NCI-H2107 treated with DMSO at 0.1 percent for 48 hours (cell line): ENCODE measurements at regions not wholly inside any gene's neighbourhood (a gene's known extent, or its start where the extent isn't known, plus 50 kb on each side); places are given as distances from the start of the nearest gene placed in this dataset.

Source experiments
- DNase-seq: peaks from one replicate; lab custom pipeline; 2025; ENCODE audit not compliant: unreplicated experiment; lab: John Stamatoyannopoulos, UW

DNA sequence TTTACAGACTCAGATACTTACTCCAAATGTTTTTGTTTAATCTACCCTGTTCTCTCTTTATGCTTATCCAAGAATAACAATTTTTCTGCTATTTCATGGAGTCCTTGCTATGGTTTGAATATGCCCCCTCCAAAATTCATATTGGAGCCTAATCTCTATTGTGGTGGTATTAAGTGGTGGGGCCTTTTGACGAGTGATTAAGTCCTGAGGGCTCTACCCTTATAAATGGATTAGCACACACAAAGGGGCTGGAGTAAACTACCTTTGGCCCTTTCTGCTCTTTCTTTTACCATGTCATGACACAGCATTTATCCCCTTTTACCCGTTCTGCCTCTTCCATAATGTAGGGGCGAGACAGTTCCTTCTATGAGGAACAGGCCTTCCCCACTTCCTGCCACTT lies 285.5 kb downstream of the GASK1B start:
- no peak for DNase-seq

DNA sequence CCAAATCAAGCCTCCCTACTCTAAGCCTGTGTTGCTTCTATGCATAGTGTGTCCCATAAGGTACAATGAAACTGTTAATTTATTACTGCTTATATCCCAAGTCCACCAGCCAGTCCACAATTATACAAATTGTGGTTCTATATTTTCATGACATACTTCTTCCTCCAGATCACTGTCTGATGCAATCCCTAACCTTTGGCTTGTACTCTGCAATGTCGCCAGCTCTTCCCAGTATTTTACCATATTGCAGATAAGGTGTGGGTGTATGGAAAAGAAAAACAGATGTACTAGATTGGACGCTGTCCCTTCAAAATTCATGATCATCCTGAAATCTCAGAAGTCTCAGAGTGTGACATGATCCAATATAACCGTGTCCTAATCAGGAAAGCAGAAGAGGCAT lies 286.2 kb downstream of the GASK1B start:
- no peak for DNase-seq

DNA sequence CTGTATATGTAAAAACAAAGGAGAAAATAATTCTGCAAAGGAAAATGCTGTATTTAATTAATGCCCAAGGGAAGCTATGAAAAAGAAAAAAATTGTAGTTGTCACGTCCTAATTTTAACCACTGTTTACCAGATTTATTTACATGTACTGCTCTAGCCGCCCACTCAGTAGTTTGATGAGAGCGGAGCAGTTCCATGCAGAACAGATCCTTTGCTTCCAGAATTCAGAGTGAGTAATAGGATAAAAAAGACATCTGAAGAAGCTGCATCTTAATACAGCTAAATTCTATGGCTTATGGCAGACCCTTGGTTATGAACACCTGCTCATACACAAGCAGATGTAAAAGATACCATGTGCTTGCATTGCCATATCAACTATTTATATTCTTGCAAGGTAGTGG lies 287.0 kb downstream of the GASK1B start:
- no peak for DNase-seq

DNA sequence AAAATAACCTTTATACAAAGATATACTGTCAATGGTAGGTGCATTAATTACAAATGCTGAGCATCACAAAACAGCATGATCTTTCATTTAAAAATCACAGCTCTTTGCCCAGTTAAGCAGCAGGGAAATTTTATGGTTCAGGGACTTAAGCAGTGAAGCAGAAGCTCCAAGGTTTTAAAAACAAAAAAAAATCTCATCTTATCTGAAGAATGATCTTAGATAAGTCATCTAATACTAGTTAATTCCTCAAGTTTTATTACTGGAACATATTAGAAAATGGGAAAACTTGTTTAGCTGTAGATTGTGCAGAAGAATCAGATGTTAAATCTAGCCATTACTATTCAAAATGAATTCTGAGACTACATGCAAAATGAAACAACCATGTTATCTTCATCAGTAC lies 289.9 kb downstream of the GASK1B start:
- DNase-seq, result no peak

DNA sequence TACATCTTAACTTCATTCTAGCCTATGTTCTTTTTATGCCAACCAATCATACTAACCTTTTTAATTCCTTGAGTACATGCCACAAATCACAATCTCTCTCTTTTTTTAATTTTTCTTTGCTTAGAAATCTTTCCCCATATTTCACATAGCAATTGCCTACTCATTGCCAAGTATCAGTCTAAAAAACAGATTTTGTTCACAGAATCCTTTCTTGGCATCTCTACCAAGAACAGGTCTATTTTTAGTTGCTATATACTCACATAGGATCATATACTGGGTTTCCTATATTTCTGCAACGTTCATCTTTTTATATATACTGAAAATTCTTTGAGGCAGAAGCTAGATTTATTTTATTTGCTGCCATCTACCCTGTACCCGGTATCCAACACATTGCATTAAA lies 292.1 kb downstream of the GASK1B start:
- DNase-seq, result no peak

DNA sequence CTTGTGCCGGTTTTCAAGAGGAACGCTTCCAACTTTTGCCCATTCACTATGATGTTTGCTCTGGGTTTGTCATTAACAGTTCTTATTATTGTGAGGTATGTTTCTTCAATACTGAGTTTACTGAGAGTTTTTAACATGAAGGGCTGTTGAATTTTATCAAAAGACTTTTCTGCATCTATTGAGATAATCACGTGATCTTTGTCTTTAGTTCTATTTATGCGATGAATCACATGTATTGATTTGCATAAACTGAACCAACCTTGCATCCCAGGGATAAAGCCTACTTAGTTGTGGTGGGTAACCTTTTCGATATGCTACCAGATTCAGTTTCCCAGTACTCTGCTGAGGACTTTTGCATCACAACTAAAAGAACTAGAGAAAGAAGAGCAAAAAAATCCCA lies 318.0 kb downstream of the GASK1B start:
- no peak for DNase-seq

DNA sequence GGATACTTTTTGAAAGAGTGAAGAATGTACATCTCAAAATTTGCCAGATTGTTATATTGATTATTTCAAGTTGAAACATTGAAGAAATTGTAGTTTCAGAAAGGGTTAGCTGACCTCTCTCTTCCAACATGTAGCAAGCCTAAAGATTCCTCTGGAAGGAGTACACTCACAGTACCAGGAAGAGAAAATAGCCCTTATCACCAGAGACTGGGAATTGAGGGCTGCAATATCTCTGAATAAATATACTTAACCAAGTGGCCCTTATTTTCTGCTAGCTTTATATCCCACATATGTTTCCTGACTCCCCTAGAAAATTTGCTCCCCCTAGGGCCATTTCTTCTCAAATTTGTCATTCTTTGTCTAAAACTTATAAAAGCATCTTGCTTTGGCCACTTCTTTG lies 332.2 kb downstream of the GASK1B start:
- DNase-seq, result no peak

DNA sequence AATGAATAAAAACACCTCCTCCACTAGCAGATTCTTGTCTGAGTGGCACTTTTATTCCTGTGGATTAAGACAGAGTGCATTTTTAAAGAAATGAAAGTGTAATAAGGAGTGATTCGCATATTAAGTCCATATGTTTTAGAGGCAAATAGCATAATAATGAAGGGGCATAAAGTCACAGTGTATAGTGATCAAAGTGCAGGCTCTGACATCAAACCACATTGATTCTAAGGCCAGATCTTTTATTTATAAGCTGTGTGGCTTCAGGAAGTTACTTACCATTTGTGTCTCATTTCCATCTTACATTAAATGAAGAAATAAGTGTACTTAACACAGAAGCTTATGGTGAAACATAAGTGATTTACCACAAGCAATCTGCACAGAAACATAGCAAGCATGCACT lies 332.8 kb downstream of the GASK1B start:
- DNase-seq, result no peak

DNA sequence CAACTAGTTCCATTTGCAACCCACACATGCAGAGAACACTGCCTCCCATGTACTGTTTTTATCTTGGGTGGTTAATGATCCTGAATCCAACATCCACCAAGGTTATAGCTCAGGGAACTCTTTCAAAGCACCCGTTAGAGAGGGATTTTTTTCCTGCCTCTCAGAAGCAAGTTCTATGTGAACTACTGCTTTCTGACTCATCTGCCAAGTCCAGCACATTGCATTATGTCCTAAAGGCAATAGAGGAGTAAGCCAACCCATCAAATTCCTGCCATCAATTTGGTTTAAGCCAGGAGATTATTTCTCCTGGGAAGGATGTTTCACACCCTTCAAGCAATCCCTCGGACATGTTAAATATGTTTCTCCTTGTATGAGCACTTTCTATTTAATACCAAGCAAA lies 334.5 kb downstream of the GASK1B start:
- no peak for DNase-seq

DNA sequence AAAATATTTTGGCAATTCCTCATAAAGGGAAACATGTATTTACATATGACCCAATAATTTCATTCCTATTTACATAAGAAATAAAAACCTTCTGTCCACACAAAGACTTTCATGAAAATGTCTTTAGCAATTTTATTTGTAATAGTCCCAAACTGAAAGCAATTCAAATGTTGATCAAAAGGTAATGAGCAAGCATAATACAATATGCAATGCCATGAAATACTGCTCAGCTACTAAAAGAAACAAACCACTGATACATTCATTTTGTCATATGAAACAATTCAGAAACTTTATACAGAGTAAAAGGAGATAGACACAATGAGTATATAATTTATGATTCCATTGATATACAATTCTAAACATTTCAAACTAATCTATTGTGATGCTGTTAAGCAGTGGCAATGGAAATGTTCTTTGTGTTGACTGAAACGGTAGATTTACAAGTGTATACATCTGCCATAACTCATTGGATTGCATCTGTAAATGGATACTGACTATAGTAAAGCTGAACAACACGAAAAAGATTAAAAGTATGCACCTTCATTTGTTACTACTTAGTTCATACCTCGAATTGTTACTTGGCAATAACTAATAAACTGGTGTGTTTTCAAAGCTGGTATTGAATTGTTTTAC lies 335.6 kb downstream of the GASK1B start:
- no peak for DNase-seq

DNA sequence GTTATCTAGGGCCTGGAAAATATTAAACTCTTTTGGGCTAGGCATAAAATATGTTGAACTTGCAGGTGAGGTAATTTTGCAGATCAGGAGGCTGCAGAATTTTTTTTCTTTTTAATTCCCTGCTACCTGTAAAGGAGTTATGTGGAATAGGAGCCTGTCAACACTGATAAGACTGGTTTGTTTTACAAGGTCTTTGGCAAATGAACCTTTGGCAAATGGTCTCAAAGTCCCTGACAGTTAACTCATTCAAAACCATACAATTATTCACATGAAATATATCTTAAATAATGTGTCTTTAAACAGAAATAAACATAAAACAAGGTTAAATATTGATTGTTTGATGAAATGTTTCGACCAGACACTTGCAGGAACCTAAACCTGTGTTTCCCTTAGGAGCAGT lies 340.2 kb downstream of the GASK1B start:
- no peak for DNase-seq

DNA sequence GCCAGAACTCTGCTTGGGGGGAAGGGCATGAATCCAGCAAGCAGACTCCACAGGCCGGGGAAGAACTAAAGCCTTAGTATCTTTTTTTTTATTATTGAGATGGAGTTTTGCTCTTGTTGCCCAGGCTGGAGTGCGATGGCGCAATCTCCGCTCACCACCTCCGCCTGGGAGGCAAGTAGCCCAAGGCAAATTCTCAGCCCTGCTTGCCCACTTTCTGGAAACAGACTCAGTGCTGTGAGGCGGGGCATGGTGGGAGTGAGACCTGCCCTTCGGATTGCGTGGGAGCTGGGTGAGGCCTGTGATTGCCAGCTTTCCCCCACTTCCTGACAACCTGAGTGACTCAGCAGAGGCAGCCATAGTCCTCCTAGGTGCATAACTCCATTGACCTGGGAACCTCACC lies 348.8 kb downstream of the GASK1B start:
- DNase-seq, result no peak

DNA sequence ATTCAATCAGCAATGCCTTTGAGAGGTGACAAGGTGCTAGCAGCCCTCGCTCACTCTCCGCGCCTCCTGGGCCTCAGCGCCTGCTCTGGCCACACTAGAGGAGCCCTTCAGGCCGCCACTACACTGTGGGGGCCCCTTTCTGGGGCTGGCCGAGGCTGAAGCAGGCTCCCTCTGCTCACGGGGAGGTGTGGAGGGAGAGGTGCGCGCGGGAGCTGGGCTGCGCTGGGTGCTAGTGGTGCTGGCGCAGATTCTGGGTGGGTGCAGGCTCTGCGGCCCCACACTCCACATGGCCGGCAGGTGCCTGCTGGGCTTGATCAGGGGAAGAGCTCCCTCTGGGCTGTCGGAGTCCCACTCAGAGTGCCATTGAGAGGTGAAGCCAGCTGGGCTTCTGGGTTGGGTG lies 351.0 kb downstream of the GASK1B start:
- DNase-seq, result no peak

DNA sequence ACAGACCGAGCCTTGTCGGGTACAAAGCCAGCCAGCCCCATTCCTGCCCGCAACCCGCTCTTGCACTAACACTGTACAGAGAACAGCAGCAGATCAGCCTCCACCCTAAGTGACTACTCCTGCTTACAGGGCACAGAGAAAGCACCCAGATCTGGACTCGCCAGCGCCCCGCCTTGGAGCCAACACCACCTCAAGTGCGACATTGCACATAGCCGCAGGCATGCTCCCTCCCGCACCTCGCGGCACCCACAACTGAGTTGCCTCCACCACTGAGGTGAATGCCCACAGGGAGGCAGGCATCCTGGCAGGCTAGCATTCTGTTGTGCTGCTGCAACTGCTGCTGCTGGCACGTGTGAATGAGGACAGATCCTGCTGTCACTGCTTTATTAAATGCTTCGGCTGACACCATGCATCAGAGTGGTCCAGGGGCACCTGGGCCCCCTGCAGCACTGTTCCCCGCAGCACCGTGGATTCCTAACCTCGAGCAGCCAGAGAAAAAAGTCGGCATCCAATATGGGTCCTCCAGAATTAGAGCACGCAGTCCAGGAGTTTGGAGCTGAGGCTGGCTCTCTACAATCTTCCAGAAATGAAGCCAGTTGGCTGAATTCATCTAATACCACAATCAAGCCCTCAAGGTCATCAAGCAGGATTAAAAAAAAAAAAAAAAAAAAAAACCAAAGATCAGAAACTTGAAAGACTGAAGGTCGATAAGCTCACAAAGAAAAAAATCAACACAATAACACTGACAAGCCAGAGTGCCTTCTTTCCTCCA lies 352.9 kb downstream of the GASK1B start:
- no peak for DNase-seq

DNA sequence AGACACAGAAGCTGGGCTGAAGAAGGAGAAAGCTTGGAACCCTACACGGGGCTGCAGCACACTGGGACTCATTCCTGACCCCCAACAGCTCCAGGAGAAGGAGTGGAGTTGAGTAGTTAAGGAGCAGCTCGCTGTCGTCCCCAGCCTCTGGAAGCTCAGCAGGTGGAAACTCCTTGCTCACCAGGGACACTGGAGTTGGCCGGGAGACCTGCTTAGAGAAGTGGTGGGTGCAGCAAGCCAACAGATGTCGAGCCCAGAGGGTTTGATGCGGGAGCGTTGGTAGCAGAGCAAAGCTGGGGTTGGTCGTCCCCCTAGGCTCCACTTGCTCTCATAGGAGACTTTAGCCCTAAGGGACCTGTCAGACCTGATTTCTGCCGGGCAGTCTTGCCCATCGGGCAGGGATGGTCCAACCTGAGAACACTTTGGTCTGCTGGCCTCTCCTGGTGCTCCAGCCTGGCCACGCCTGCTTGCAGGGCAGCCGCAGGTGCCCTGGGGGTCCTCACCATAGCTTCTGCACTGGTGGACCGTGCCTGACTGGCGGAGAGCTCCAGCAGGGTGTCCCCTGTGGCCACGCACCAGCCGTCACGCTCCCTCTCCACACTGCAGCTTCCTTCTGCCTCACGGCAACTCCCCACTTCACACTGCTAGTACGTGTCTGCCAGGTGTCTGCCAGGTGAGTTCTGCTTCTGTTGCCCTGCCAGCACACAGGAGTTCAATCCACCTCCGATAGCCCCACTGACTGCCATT lies 353.7 kb downstream of the GASK1B start:
- no peak for DNase-seq

DNA sequence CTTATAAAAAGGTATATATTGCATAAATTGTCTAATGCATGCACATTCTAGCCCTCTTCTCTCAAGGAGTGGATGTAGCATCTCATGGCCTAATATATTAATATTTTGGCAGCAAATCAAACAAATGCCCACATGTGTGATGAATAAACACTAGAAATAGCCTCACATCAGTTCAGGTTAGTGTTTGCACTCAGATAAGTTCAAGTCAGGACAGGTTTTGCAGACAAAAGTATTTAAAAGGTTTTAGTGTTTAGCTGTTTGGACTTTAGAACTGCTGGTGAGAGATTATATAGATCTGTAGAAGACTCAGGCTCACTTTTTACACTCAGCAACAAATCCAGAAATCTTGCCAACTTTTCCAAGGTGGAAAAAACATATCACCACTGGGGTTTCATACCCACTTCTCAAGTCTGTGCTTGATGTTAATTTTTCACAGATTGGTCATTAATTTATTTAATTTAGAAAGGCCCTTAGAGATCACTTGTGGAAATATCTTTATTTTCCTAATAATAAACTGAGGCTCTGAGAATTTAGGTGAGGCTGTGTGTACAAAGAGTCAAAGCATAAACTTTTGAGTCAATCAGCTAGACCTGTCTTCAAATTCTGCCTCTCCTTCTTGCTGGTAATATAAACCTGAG lies 362.6 kb downstream of the GASK1B start:
- DNase-seq, result no peak

DNA sequence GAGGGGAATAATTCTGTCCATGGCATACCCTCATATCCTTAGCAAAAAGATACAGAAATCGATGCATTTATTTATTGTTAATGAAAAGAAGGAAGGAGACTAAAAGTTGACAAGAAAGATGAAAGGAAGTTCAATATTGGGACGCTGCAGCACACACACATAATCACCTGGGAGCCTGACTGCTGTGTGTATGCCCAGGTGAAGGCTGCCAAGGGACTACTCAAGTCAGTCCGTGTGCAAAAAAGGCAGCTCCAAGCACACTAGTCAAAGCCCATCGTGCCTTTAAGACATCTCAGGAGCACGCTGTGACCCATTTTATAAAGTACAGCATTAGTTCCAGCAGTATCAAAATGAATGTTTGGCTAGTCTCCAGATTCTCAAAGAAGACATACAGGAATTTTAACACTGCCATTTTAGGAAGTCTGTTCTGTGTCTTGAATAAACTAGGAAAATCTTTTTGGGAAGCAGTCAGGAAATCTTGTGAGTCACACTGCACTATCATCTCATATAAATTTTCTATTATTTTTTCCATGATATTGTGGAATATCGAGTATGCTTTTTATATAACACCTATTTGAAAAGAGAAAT lies 363.9 kb downstream of the GASK1B start:
- no peak for DNase-seq

DNA sequence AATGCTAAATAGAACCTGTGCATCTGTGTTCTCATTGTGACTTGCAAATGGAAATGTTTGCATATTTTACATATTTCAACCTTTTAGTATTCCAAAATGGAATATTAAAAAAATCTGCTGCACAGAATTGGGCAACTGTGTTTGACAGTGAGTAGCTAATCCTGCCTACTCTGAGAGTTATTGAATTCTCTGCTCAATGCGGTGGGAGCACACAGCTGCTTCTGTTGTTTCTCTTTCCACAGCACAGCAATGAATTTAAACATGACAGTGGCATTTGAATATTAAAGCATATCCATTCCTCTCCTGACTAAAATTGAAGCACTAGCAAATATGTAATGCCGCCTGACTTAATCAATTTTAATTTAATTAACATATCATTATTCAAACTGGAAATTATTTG lies 366.6 kb downstream of the GASK1B start:
- no peak for DNase-seq

DNA sequence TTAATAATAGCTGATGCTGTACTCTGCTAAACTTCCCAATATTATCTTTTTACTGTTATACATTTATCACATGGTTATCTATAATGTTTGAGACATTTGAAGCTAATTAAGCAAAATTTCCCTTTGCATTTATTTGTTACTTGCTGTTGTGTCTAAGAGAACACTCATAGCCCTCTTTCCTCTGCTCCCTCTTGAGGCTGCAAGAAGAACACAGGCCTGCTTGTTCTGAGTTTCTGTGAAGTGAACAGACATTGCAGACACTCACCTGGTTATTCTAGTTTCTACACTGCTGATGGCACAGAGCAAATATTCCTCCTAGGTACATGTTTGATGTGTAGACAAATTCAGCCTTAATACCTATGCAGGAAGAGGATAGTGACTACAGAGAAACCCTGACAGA lies 367.8 kb downstream of the GASK1B start:
- no peak for DNase-seq

DNA sequence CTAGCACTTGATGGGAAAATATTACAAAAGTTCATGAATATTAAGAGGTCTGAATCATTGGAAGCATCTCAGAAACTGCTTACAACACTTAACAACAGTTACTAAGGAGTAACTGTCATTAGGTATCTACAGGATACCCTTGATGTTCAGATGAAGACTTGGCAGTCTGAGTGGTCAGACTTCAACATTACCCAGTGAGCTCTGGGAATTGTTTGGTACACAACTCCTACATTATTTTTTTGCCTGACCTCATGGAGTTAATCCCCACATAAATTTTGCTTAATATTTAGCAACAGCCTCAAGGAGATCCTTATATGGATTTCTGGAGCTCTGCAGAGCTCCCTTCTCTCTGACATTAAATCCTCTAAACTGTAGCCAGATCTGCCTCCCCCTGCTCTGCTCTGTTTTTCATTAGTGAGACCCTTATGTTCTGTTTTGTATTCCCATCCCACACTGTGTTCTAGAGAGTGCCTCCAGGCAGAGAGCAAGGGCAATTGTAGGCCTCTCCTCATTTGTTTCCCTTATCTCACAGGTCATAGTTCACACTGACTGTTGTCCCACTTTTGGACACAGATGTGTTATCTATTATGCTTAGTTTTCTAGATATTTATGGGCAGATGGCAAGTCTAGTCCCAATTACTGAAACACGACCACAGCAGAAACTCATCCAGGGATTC lies 368.8 kb downstream of the GASK1B start:
- DNase-seq, result no peak

DNA sequence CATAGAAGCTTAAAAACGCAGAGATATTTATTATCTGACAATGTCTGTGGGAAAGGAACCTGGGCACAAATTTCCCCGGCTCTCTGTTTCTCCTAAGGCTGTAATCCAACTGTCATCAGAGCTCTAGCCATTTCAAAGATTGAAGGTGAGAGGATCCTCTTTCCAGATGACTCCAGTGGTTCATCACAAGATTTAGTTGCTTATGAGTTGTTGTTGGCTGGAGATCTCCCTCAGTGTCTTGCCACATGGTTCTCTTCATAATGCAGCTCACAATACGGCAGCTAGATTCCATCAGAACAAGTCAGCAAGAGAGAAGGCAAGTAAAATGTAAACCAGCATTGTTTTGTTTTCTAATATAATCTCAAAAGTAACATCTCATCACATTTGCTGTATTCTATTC lies 369.4 kb downstream of the GASK1B start:
- no peak for DNase-seq
